Liver (tissue), 8 donors: ENCODE measurements at regions not wholly inside any gene's neighbourhood (a gene's known extent, or its start where the extent isn't known, plus 50 kb on each side); places are given as distances from the start of the nearest gene placed in this dataset.

Experiments
- DNase-seq: peaks from one replicate; pipeline ENCODE4 v3.0.0-alpha.2; 2017; ENCODE audit warnings: low spot score
- H3K27ac ChIP-seq, 2 donors: one replicate each; pipeline ENCODE4 v1.7.0; 2013; ENCODE audit warnings: inconsistent platforms in 2 of 2, low read length in 2 of 2, control low read depth in 1 of 2, low read depth in 1 of 2, mild to moderate bottlenecking in 1 of 2
- H3K27me3 ChIP-seq, 4 donors: one replicate each; pipeline versions ENCODE4 v1.6.1 to v1.7.0; 2013; ENCODE audit warnings: low read length in 3 of 4, inconsistent platforms in 1 of 4, mild to moderate bottlenecking in 1 of 4, moderate library complexity in 1 of 4; ENCODE audit not compliant: control insufficient read depth in 4 of 4, insufficient read depth in 4 of 4
- H3K36me3 ChIP-seq, 4 donors: one replicate each; pipeline versions ENCODE4 v1.6.1 to v1.7.0; 2013; ENCODE audit warnings: low read length in 3 of 4, mild to moderate bottlenecking in 3 of 4, low read depth in 1 of 4, moderate library complexity in 1 of 4; ENCODE audit not compliant: control insufficient read depth in 4 of 4, insufficient read depth in 3 of 4
- H3K4me1 ChIP-seq, 4 donors: one replicate each; pipeline versions ENCODE4 v1.6.1 to v1.7.0; 2013; ENCODE audit warnings: low read length in 3 of 4, mild to moderate bottlenecking in 3 of 4, moderate library complexity in 1 of 4; ENCODE audit not compliant: control insufficient read depth in 4 of 4, insufficient read depth in 4 of 4
- H3K4me3 ChIP-seq, 3 donors: one replicate each; pipeline versions ENCODE4 v1.6.1 to v1.7.0; 2013; ENCODE audit warnings: low read length in 3 of 3, control low read depth in 1 of 3, low read depth in 1 of 3, mild to moderate bottlenecking in 1 of 3
- H3K9ac ChIP-seq, 2 donors: one replicate each; pipeline ENCODE4 v1.7.0; 2013; ENCODE audit warnings: low read length in 2 of 2, mild to moderate bottlenecking in 2 of 2, moderate library complexity in 2 of 2, control low read depth in 1 of 2, low read depth in 1 of 2
- H3K9me3 ChIP-seq, 4 donors: one replicate each; pipeline versions ENCODE4 v1.6.1 to v1.7.0; 2013; ENCODE audit warnings: low read length in 3 of 4; ENCODE audit not compliant: control insufficient read depth in 4 of 4
- ATF3 ChIP-seq: IDR thresholded peaks from 2 replicates; pipeline ENCODE4 v1.6.1; 2016; ENCODE audit warnings: antibody characterized with exemption
- CTCF ChIP-seq: fragments of 150-350 bp; IDR thresholded peaks from 2 replicates; pipeline ENCODE4 v1.5.1; 2017; ENCODE audit warnings: improper control_type of control experiment, low read depth, low read length; ENCODE audit not compliant: missing input control
- EGR1 ChIP-seq, 2 donors: IDR thresholded peaks; 2 replicates each; pipeline ENCODE4 v1.6.1; 2016 to 2018; ENCODE audit warnings: antibody characterized with exemption in 2 of 2, low read depth in 2 of 2
- FOXA1 ChIP-seq: IDR thresholded peaks from 2 replicates; pipeline ENCODE4 v1.6.1; 2016; ENCODE audit warnings: antibody characterized with exemption
- FOXA2 ChIP-seq: IDR thresholded peaks from 2 replicates; pipeline ENCODE4 v1.6.1; 2016; ENCODE audit warnings: antibody characterized with exemption
- GABPA ChIP-seq, 2 donors: IDR thresholded peaks in 1 of 2; conservative IDR thresholded peaks in 1 of 2; 2 replicates each; pipeline ENCODE4 v1.6.1; 2016; ENCODE audit warnings: antibody characterized with exemption in 2 of 2, mild to moderate bottlenecking in 1 of 2, moderate library complexity in 1 of 2
- HNF4A ChIP-seq, 2 donors: conservative IDR thresholded peaks; 2 replicates each; pipeline ENCODE4 v1.6.1; 2016; ENCODE audit warnings: antibody characterized with exemption in 2 of 2, mild to moderate bottlenecking in 2 of 2
- HNF4G ChIP-seq: IDR thresholded peaks from 2 replicates; pipeline ENCODE4 v1.6.1; 2016; ENCODE audit warnings: antibody characterized with exemption
- MAX ChIP-seq: IDR thresholded peaks from 2 replicates; pipeline ENCODE4 v1.6.1; 2016; ENCODE audit warnings: antibody characterized with exemption
- NR2F2 ChIP-seq: IDR thresholded peaks from 2 replicates; pipeline ENCODE4 v1.6.1; 2016; ENCODE audit warnings: antibody characterized with exemption
- RAD21 ChIP-seq, 2 donors: IDR thresholded peaks; 2 replicates each; pipeline ENCODE4 v1.6.1; 2016; ENCODE audit warnings: antibody characterized with exemption in 2 of 2, mild to moderate bottlenecking in 2 of 2
- RXRA ChIP-seq, 2 donors: IDR thresholded peaks; 2 replicates each; pipeline ENCODE4 v1.6.1; 2017 to 2018; ENCODE audit warnings: antibody characterized with exemption in 2 of 2, mild to moderate bottlenecking in 1 of 2
- SP1 ChIP-seq: IDR thresholded peaks from 2 replicates; pipeline ENCODE4 v1.6.1; 2018; ENCODE audit warnings: antibody characterized with exemption, mild to moderate bottlenecking
- TAF1 ChIP-seq: conservative IDR thresholded peaks from 2 replicates; pipeline ENCODE4 v1.6.1; 2016; ENCODE audit warnings: antibody characterized with exemption, mild to moderate bottlenecking
- YY1 ChIP-seq: IDR thresholded peaks from 2 replicates; pipeline ENCODE4 v1.6.1; 2016; ENCODE audit warnings: antibody characterized with exemption, mild to moderate bottlenecking
- ZBTB33 ChIP-seq: IDR thresholded peaks from 2 replicates; pipeline ENCODE4 v1.6.1; 2016; ENCODE audit warnings: antibody characterized with exemption
- WGBS: extraction: QIAGEN DNeasy Blood & Tissue Kit; methylation state at CpG from one replicate; pipeline ENCODE4 v1.1.7; 2013; 5-methylcytosine and 5-hydroxymethylcytosine counted together
- TF ChIP-seq, protein P1 (sequence below): IDR thresholded peaks from 2 replicates; pipeline ENCODE4 v1.6.1; 2016; ENCODE audit warnings: antibody characterized with exemption, mild to moderate bottlenecking
- donor health status: healthy.
- donor health status: healthy.
- donor health status: healthy.
- donor health status: healthy.
- donor health status: healthy.

- Histone ChIP-seq H3K36me3 (no peaks in the 10 kb centered on the region), H3K4me3 (no peak overlapping the region), H3K4me1 (no peaks in the 10 kb centered on the region), H3K27me3 (no peaks in the 10 kb centered on the region), H3K27ac (no peak overlapping the region), H3K9me3 (no peaks in the 10 kb centered on the region), H3K9ac (no peak overlapping the region)
- TF ChIP-seq RXRA (IDR thresholded peaks at IDR 0.05) (no peak), NR2F2 (no peak), SP1 (no peak), HNF4G (no peak), GABPA (IDR thresholded peaks at IDR 0.05 in 1 of 2, conservative IDR thresholded peaks at IDR 0.05 in 1 of 2) (no peak), EGR1 (IDR thresholded peaks at IDR 0.05; ENCODE audit: low read depth in 2 of 2) (no peak), CTCF (no peak), MAX (no peak), FOXA2 (no peak), TAF1 (no peak), ZBTB33 (no peak)
- 86% methylated on average over 22 of the region's 22 CpGs for WGBS
- DNase-seq, result no peak
Observed at GRCh38 chr1:25020851-25021590, 90.9 kb upstream of the RUNX3 start.

- WGBS, result 85% methylated on average over 15 of the region's 15 CpGs
- TF ChIP-seq MAX (no peak), HNF4A (conservative IDR thresholded peaks at IDR 0.05) (no peak), HNF4G (no peak), TAF1 (no peak), ATF3 (no peak), YY1 (no peak), FOXA2 (no peak), EGR1 (IDR thresholded peaks at IDR 0.05; ENCODE audit: low read depth in 2 of 2) (no peak), NR2F2 (no peak), RAD21 (IDR thresholded peaks at IDR 0.05) (no peak), GABPA (IDR thresholded peaks at IDR 0.05 in 1 of 2, conservative IDR thresholded peaks at IDR 0.05 in 1 of 2) (no peak), ZBTB33 (no peak), CTCF (no peak), FOXA1 (no peak)
- TF ChIP-seq, protein P1, sequence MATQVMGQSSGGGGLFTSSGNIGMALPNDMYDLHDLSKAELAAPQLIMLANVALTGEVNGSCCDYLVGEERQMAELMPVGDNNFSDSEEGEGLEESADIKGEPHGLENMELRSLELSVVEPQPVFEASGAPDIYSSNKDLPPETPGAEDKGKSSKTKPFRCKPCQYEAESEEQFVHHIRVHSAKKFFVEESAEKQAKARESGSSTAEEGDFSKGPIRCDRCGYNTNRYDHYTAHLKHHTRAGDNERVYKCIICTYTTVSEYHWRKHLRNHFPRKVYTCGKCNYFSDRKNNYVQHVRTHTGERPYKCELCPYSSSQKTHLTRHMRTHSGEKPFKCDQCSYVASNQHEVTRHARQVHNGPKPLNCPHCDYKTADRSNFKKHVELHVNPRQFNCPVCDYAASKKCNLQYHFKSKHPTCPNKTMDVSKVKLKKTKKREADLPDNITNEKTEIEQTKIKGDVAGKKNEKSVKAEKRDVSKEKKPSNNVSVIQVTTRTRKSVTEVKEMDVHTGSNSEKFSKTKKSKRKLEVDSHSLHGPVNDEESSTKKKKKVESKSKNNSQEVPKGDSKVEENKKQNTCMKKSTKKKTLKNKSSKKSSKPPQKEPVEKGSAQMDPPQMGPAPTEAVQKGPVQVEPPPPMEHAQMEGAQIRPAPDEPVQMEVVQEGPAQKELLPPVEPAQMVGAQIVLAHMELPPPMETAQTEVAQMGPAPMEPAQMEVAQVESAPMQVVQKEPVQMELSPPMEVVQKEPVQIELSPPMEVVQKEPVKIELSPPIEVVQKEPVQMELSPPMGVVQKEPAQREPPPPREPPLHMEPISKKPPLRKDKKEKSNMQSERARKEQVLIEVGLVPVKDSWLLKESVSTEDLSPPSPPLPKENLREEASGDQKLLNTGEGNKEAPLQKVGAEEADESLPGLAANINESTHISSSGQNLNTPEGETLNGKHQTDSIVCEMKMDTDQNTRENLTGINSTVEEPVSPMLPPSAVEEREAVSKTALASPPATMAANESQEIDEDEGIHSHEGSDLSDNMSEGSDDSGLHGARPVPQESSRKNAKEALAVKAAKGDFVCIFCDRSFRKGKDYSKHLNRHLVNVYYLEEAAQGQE, result no peak
Observed at GRCh38 chr1:25020173-25020845, 90.2 kb upstream of the RUNX3 start.

More at GRCh38 chr1:25020173-25020845, 90.2 kb upstream of the RUNX3 start:
- no peaks in the 10 kb centered on the region for H3K27me3 ChIP-seq
- no peak overlapping the region for H3K9ac ChIP-seq
- H3K4me3 ChIP-seq, result no peak overlapping the region
- H3K9me3 ChIP-seq, result no peaks in the 10 kb centered on the region
- no peak overlapping the region for H3K27ac ChIP-seq
- no peaks in the 10 kb centered on the region for H3K4me1 ChIP-seq
- H3K36me3 ChIP-seq, result no peaks in the 10 kb centered on the region
- DNase-seq, result no peak
